Transverse colon (tissue), 4 donors: ENCODE measurements at regions not wholly inside any gene's neighbourhood (a gene's known extent, or its start where the extent isn't known, plus 50 kb on each side); places are given as distances from the start of the nearest gene placed in this dataset.
"Not testable (repeated sequence)": the region's sequence is repeated elsewhere in the genome, so short reads cannot be mapped to it uniquely, and the experiment has no call there.

Source experiments
- DNase-seq: peaks from one replicate; pipeline ENCODE4 v3.0.0-alpha.2; 2019
- H3K27ac ChIP-seq, 4 donors: fragments of 200-600 bp; sonication (generic); 2 replicates each; pipeline ENCODE4 v1.5.1; 2016 to 2018; ENCODE audit warnings: inconsistent platforms in 4 of 4
- H3K27me3 ChIP-seq: fragments of 200-600 bp; sonication (generic); 2 replicates; pipeline ENCODE4 v1.5.1; 2017; ENCODE audit warnings: inconsistent platforms
- H3K36me3 ChIP-seq, 4 donors: fragments of 200-600 bp; sonication (generic); 2 replicates each; pipeline ENCODE4 v1.5.1; 2017 to 2019; ENCODE audit warnings: inconsistent platforms in 4 of 4
- H3K4me1 ChIP-seq, 4 donors: fragments of 200-600 bp; sonication (generic); 2 replicates each; pipeline ENCODE4 v1.5.1; 2017 to 2020; ENCODE audit warnings: inconsistent platforms in 4 of 4
- H3K4me3 ChIP-seq, 4 donors: fragments of 200-600 bp; sonication (generic); 1 replicate in 1 of 4; 2 replicates in 3 of 4; pipeline versions ENCODE4 v1.5.1 to v1.6.1; 2017 to 2019; ENCODE audit warnings: inconsistent platforms in 4 of 4
- H3K9me3 ChIP-seq, 2 donors: fragments of 200-600 bp; sonication (generic); 2 replicates each; pipeline ENCODE4 v1.5.1; 2017 to 2019; ENCODE audit warnings: inconsistent platforms in 2 of 2
- EP300 ChIP-seq: sonication (generic); formaldehyde crosslinking; IDR thresholded peaks from one replicate; pipeline ENCODE4 v1.6.1; 2017; ENCODE audit warnings: antibody characterized with exemption, low read depth
- POLR2A ChIP-seq: fragments of 450-650 bp; IDR thresholded peaks from one replicate; pipeline ENCODE4 v1.6.1; 2016; ENCODE audit warnings: antibody characterized with exemption, mild to moderate bottlenecking, moderate library complexity
- POLR2AphosphoS5 ChIP-seq, 3 donors: sonication (generic); formaldehyde crosslinking; IDR thresholded peaks; one replicate each; pipeline ENCODE4 v1.6.1; 2016; ENCODE audit warnings: antibody characterized with exemption in 3 of 3
- WGBS, 2 donors: methylation state at CpG; one replicate each; pipeline ENCODE4 v1.1.5; 2018; ENCODE audit warnings: low coverage in 1 of 2; 5-methylcytosine and 5-hydroxymethylcytosine counted together
- in situ Hi-C, 4 donors: fragments of 200-750 bp; cut with MboI; loops; one replicate each; pipeline versions ENCODE4 v1.15.0 to v1.15.1; 2017; ENCODE audit warnings: low sequenced_read_pairs in 3 of 4, low pct_ligation_motif_present in 1 of 4, low pct_unique_long_range_greater_than_20kb in 1 of 4
- intact Hi-C: fragments of 100-400 bp; cut with DNase I; formaldehyde crosslinking; loops from one replicate; pipeline ENCODE4 v1.15.1; 2023; ENCODE audit warnings: low total_unique reads
- TF ChIP-seq, protein P1 (sequence below), 5 experiments: fragments of 200-600 bp in 3 of 5; fragments of 450-650 bp in 2 of 5; sonication (generic) in 3 of 5; IDR thresholded peaks; 1 replicate in 2 of 5; 2 replicates in 3 of 5; pipeline ENCODE4 v1.5.1; 2016 to 2017; ENCODE audit warnings: antibody characterized with exemption in 5 of 5, inconsistent platforms in 3 of 5, mild to moderate bottlenecking in 2 of 5, moderate library complexity in 1 of 5

DNA sequence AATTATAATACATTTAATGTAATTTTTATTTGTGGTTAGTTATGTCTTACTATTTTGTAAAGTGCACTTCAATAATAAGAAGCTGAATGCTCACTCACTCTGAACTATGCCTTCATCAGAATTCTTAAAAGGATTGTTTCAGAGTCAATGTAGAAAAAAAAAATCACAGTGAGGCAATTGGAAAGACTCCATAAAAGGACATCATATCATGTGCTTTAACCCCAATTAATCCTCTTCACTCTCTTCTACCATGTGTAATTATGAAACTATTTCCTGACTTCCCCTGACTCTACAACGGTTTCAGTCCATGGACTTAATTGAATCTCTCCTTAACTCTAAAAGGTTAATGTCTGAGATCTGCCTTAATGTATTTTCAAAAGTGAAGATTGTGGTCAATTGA lies 250.4 kb upstream of the ALG10 start:
- TF ChIP-seq POLR2A (no peak), POLR2AphosphoS5 (IDR thresholded peaks at IDR 0.05) (no peak), EP300 (no peak)
- TF ChIP-seq, protein P1, sequence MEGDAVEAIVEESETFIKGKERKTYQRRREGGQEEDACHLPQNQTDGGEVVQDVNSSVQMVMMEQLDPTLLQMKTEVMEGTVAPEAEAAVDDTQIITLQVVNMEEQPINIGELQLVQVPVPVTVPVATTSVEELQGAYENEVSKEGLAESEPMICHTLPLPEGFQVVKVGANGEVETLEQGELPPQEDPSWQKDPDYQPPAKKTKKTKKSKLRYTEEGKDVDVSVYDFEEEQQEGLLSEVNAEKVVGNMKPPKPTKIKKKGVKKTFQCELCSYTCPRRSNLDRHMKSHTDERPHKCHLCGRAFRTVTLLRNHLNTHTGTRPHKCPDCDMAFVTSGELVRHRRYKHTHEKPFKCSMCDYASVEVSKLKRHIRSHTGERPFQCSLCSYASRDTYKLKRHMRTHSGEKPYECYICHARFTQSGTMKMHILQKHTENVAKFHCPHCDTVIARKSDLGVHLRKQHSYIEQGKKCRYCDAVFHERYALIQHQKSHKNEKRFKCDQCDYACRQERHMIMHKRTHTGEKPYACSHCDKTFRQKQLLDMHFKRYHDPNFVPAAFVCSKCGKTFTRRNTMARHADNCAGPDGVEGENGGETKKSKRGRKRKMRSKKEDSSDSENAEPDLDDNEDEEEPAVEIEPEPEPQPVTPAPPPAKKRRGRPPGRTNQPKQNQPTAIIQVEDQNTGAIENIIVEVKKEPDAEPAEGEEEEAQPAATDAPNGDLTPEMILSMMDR (IDR thresholded peaks at IDR 0.05) = no peak
- DNase-seq = no peak
- Histone ChIP-seq H3K4me3 (no peak overlapping the region), H3K9me3 (no peaks in the 10 kb centered on the region), H3K36me3 (no peaks in the 10 kb centered on the region), H3K27ac (no peak overlapping the region), H3K4me1 (no peaks in the 10 kb centered on the region), H3K27me3 (no peaks in the 10 kb centered on the region)
- 50 to 54% methylated on average over 1 of the region's 1 CpG for WGBS, 2 donors
- intact Hi-C loops (no loop called here), in situ Hi-C loops (no loop called here)

DNA sequence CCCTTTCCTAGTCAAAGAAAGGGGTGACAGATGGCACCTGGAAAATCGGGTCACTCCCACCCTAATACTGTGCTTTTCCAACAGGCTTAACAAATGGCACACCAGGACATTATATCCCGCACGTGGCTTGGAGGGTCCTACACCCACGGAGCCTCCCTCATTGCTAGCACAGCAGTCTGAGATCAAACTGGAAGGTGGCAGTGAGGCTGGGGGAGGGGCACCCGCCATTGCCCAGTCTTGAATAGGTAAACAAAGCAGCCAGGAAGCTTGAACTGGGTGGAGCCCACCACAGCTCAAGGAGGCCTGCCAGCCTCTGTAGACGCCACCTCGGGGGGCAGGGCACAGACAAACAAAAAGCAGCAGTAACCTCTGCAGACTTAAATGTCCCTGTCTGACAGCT lies 249.2 kb upstream of the ALG10 start:
- H3K27ac ChIP-seq, DNase-seq, intact Hi-C loops, H3K4me1 ChIP-seq, H3K9me3 ChIP-seq, H3K27me3 ChIP-seq, in situ Hi-C loops, H3K36me3 ChIP-seq, H3K4me3 ChIP-seq: not testable (repeated sequence)
- WGBS, 2 donors = 79% methylated on average over 7 of the region's 7 CpGs; no CpG with 5 or more reads in 1 of the 2 donors

DNA sequence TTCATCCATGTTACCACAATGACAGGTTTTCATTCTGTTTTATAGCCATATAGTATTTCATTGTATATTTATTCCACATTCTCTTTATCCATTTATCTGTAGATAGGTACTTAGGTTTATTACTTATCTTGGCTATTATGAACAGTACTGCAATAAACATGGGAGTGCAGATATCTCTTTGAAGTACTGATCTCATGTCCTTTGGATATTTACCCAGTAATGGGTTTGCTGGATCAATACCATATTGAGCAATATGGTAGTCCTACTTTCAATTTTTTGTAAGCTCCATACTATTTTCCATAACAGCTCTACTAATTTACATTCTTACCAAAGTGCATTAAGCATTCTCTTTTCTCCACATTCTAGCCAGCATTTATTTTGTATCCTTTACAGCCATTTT lies 235.8 kb upstream of the ALG10 start:
- Histone ChIP-seq H3K36me3 (no peaks in the 10 kb centered on the region), H3K27ac (no peak overlapping the region), H3K27me3 (no peaks in the 10 kb centered on the region), H3K4me1 (no peaks in the 10 kb centered on the region), H3K4me3 (no peak overlapping the region), H3K9me3 (no peaks in the 10 kb centered on the region)
- TF ChIP-seq POLR2A = no peak
- TF ChIP-seq POLR2AphosphoS5 (IDR thresholded peaks at IDR 0.05) = no peak
- intact Hi-C loops = no loop called here
- in situ Hi-C loops = no loop called here
- no peak for DNase-seq

DNA sequence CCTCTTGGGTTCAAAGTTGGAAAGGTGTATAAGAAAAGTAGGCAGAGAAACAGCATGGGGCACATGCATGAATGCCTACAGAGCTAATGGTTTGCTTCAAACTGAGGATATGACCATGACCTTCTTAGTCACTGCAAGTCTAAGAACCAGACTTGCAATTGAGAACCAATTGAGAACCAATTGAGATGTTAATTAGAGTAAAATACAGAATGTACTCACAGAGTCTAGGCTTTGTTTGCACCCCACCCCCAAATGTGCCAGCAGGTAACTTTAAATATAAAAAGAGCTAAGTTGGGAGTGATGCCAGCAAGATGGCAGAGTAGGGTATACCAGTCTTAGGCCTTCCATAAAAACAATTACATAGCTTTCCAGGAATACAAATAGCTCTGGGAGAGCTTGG lies 227.3 kb upstream of the ALG10 start:
- Histone ChIP-seq H3K9me3 (no peaks in the 10 kb centered on the region), H3K36me3 (no peaks in the 10 kb centered on the region), H3K27ac (no peak overlapping the region), H3K27me3 (no peaks in the 10 kb centered on the region), H3K4me3 (no peak overlapping the region), H3K4me1 (no peaks in the 10 kb centered on the region)
- in situ Hi-C loops = no loop called here
- no peak for DNase-seq
- TF ChIP-seq POLR2AphosphoS5 (IDR thresholded peaks at IDR 0.05) = no peak
- intact Hi-C loops = no loop called here

DNA sequence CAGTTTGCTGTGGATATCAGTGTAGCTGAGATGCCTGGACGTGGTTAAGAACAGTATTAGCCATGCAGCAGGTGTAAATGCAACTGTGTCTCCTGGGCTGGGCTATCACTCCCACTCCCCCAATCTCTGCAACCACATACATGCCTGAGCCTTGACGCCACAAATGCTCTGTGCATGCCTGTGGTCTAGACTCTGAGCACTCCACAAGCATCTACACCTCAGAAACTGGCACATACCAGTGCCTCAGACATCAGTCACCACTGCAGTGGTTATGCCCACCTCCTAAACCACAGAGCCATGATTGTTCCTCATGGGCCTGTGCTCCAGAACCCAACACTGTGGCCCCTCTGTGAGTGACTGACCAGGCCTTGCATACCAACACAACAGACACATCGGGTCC lies 226.8 kb upstream of the ALG10 start:
- intact Hi-C loops = no loop called here
- in situ Hi-C loops = no loop called here

DNA sequence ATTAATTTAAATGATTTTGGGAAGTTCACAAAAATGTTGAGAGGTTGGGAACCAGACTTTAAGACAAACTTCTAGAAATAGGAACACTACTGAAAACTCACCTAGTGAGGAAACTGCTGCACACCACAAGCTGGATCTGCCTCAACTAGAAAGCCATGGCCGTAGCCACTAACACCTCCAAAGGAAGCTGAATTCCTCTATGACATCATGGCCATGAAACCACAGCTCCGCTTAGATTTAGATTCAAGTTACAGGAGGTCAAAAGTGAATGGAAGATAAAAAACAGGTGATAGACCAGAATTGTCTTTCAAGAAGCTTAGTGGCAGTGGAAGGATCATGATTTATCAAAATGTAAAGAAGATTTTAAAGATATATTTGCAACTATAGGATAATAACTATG lies 208.8 kb upstream of the ALG10 start:
- Histone ChIP-seq H3K27ac (no peak overlapping the region), H3K27me3 (no peaks in the 10 kb centered on the region), H3K36me3 (no peaks in the 10 kb centered on the region), H3K4me1 (no peaks in the 10 kb centered on the region), H3K4me3 (no peak overlapping the region), H3K9me3 (no peaks in the 10 kb centered on the region)
- no peak for DNase-seq
- TF ChIP-seq POLR2A = no peak
- TF ChIP-seq, protein P1 (IDR thresholded peaks at IDR 0.05) = no peak
- TF ChIP-seq POLR2AphosphoS5 (IDR thresholded peaks at IDR 0.05) = no peak
- TF ChIP-seq EP300 = no peak
- 69 to 77% methylated on average over 2 of the region's 2 CpGs for WGBS, 2 donors
- in situ Hi-C loops = no loop called here
- intact Hi-C loops = no loop called here

More for the DNA sequence above, 226.8 kb upstream of the ALG10 start:
- no peaks in the 10 kb centered on the region for H3K9me3 ChIP-seq
- no peak overlapping the region for H3K4me3 ChIP-seq
- H3K27me3 ChIP-seq = no peaks in the 10 kb centered on the region
- TF ChIP-seq POLR2AphosphoS5 (IDR thresholded peaks at IDR 0.05) (no peak), EP300 (no peak), POLR2A (no peak)
- TF ChIP-seq, protein P1 (IDR thresholded peaks at IDR 0.05) = no peak
- H3K27ac ChIP-seq = no peak overlapping the region
- no peaks in the 10 kb centered on the region for H3K4me1 ChIP-seq
- WGBS, 2 donors = 36 to 68% methylated on average over 2 to 3 of the region's 3 CpGs
- DNase-seq = no peak
- H3K36me3 ChIP-seq = no peaks in the 10 kb centered on the region
